IMR-90 (cell line): ENCODE measurements at regions not wholly inside any gene's neighbourhood (a gene's known extent, or its start where the extent isn't known, plus 50 kb on each side); places are given as distances from the start of the nearest gene placed in this dataset.

Experiments used
- MAFK ChIP-seq: IDR thresholded peaks from 2 replicates; pipeline ENCODE4 v1.6.1; 2012; ENCODE audit warnings: low read depth, low read length, improper control_type of control experiment
- SMC3 ChIP-seq: fragments of 150-350 bp; IDR thresholded peaks from 2 replicates; pipeline ENCODE4 v1.6.1; 2016; ENCODE audit warnings: low read depth, mild to moderate bottlenecking, antibody characterized with exemption, low read length, moderate library complexity
- TF ChIP-seq, protein P1 (sequence below): conservative IDR thresholded peaks from 2 replicates; pipeline ENCODE4 v1.5.1; 2012; ENCODE audit warnings: mild to moderate bottlenecking, low read depth, low read length, improper control_type of control experiment

DNA sequence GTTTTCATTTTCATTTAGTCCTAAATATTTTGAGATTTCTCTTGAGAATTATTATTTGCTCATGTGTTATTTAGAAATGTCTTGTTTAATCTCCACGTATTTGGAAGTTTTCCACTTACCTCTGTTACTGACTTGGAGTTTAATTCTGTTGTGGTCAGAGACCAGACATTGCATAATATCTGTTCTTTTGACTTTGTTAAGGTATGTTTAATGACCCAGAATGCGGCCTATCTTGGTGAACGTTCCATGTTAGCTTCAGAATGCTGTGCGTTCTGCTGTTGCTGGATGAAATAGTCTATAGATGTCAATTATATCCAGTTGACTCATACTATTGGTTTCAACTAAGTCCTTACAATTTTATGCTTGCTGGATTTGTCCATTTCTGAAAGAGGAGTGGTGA lies 325.3 kb upstream of the TARS1 start:
- TF ChIP-seq, protein P1, sequence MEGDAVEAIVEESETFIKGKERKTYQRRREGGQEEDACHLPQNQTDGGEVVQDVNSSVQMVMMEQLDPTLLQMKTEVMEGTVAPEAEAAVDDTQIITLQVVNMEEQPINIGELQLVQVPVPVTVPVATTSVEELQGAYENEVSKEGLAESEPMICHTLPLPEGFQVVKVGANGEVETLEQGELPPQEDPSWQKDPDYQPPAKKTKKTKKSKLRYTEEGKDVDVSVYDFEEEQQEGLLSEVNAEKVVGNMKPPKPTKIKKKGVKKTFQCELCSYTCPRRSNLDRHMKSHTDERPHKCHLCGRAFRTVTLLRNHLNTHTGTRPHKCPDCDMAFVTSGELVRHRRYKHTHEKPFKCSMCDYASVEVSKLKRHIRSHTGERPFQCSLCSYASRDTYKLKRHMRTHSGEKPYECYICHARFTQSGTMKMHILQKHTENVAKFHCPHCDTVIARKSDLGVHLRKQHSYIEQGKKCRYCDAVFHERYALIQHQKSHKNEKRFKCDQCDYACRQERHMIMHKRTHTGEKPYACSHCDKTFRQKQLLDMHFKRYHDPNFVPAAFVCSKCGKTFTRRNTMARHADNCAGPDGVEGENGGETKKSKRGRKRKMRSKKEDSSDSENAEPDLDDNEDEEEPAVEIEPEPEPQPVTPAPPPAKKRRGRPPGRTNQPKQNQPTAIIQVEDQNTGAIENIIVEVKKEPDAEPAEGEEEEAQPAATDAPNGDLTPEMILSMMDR = no peak
- TF ChIP-seq SMC3 (no peak), MAFK (no peak)
